ENCODE measurements at regions not wholly inside any gene's neighbourhood (a gene's known extent, or its start where the extent isn't known, plus 50 kb on each side); places are given as distances from the start of the nearest gene placed in this dataset.
A peak's percentile ranks its signal among the peaks of the same experiment; 100 is the strongest.
"Not testable (repeated sequence)": the region's sequence is repeated elsewhere in the genome, so short reads cannot be mapped to it uniquely, and the experiment has no call there.

DNA sequence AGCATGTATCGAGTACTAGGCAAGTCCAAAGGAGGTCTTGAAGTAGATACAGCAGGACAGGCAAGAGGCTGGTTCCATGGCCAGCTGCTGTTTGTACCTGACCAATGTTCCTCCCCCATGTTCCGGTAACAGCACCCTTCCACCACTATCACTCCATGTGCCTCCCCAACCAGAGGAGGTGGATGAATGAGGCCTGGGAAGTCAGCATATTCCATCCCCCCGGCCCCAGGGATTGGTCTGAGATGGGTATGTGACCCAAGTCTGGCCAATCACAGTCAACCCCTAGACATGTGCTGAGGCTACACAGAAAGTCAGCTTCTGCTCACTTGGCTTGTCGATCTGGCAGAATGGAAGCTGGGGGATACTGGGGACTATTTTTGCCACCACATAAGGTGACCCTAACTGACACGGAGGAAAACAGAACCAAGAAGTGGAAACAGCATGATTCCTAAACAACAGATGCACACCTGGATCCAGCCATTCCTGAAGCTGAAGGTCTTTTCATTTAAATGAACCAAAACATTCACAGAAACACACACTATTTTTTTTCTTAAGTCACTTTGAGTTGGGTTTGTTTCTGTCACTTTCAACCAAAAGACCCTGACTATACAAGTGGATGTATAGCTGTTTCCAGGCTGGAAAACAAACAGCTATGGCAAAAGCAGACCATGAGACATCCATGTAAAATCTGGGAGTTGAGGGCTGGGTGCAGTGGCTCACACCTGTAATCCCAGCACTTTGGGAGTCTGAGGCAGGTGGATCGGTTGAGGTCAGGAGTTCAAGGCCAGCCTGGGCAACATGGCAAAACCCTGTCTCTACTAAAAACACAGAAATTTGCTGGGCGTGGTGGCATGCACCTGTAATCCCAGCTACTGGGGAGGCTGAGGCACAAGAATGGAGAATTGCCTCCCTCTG lies 70.4 kb upstream of the PTPN1 start:
- TF ChIP-seq, protein P1, sequence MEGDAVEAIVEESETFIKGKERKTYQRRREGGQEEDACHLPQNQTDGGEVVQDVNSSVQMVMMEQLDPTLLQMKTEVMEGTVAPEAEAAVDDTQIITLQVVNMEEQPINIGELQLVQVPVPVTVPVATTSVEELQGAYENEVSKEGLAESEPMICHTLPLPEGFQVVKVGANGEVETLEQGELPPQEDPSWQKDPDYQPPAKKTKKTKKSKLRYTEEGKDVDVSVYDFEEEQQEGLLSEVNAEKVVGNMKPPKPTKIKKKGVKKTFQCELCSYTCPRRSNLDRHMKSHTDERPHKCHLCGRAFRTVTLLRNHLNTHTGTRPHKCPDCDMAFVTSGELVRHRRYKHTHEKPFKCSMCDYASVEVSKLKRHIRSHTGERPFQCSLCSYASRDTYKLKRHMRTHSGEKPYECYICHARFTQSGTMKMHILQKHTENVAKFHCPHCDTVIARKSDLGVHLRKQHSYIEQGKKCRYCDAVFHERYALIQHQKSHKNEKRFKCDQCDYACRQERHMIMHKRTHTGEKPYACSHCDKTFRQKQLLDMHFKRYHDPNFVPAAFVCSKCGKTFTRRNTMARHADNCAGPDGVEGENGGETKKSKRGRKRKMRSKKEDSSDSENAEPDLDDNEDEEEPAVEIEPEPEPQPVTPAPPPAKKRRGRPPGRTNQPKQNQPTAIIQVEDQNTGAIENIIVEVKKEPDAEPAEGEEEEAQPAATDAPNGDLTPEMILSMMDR (IDR thresholded peaks at IDR 0.05; ENCODE audit: low read depth, low read length) = no peak
- DNase-seq (ENCODE audit: low read depth in 2 of 2) = peak in 1 of 2 donors; percentile 48
- H3K4me3 ChIP-seq (replicated peaks in 1 of 2; ENCODE audit: low read depth in 2 of 2, low read length in 2 of 2) = no peak overlapping the region

DNA sequence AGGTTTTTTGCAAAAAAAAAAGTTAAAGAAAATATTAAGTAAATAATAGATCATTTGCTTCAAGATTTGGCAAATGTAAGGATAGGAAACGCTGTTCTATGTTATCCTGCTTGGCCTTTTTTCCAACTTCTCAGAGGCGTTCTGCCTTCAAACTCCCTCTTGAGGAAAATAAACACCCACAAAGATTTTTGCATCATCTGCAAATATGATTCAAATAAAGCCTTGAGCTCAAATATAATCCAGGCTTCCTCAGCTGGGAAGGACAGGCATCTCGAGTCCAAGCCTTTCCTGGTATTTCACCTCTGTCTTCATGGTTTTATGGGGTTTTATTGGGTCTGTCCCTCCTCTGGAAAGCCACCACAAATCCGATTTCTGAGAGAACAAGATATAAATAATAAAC lies 67.7 kb upstream of the PTPN1 start:
- TF ChIP-seq, protein P1 (IDR thresholded peaks at IDR 0.05; ENCODE audit: low read depth, low read length) = no peak

DNA sequence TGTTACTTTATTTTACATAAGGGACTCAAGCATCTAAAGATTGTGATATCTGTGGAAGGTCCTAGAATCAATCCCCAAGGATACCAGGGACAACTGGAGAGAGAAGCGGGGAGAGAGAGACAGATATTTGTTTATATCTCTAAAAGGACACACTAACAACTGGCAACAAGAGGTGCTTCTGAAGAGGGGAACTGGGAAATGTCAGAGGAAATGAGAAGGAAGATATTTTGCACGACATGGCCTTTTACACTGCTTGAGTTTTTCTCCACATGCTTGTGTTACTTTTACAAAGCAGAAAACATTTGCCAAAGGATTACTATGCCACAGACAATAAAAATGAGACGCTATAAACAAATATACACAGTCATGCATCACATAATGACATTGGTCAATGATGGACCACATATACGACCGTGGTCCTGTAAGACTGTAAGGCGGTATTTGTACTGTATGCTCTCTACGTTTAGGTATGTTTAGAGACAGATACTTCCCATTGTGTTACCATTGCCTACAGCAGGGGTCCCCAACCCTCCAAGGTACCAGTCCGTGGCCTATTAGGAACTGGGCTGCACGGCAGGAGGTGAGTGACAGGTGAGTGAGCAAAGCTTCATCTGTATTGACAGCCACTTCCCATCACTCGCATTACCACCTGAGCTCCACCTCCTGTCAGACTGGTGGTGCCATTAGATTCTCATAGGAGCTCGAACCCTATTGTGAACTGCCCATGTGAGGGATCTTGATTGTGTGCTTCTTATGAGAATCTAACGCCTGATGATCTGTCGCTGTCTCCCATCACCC lies 64.6 kb upstream of the PTPN1 start:
- TF ChIP-seq, protein P1 (IDR thresholded peaks at IDR 0.05; ENCODE audit: low read depth, low read length) = no peak

More for the DNA sequence above, 67.7 kb upstream of the PTPN1 start:
- H3K4me3 ChIP-seq (replicated peaks in 1 of 2; ENCODE audit: low read depth in 2 of 2, low read length in 2 of 2) = no peak overlapping the region
- DNase-seq (ENCODE audit: low read depth in 2 of 2) = no peak

DNA sequence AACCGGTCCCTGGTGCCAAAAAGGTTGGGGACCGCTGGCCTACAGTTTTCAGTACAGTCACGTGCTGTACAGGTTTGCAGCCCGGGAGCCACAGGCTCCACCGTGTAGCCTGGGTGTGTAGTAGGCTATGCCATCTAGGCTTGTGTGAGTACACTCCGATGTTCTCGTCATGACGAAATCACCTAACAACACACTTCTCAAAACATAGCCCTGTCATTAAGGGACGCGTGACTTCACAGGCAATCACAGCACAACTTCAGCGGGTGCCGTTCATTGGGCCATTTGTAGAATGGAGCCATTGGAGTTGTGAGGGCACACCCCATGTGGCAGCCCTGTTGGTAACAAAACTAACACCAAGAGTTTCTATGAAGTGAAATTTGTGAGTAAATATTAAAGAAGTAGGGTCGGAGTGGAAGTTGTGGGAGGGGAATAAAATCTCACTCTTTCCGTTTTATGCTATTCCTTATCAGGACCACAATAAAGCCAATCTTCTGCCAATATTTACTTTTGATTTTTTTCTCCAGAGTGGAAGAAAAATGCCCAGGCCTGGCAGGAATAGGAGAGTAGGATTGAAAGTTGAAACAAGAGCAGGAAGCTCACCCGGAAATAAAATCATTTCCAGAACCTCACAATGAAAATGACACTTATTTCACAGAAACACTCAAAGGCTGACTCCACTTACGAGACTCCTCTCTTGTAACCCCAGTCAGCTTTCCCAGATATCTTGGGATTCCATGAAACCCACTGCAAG lies 63.7 kb upstream of the PTPN1 start:
- H3K4me3 ChIP-seq (replicated peaks in 1 of 2; ENCODE audit: low read depth in 2 of 2, low read length in 2 of 2) = no peak overlapping the region
- DNase-seq (ENCODE audit: low read depth in 2 of 2) = no peak
- TF ChIP-seq, protein P1 (IDR thresholded peaks at IDR 0.05; ENCODE audit: low read depth, low read length) = no peak

More for the DNA sequence above, 64.6 kb upstream of the PTPN1 start:
- no peak overlapping the region for H3K4me3 ChIP-seq (replicated peaks in 1 of 2; ENCODE audit: low read depth in 2 of 2, low read length in 2 of 2)
- no peak for DNase-seq (ENCODE audit: low read depth in 2 of 2)

DNA sequence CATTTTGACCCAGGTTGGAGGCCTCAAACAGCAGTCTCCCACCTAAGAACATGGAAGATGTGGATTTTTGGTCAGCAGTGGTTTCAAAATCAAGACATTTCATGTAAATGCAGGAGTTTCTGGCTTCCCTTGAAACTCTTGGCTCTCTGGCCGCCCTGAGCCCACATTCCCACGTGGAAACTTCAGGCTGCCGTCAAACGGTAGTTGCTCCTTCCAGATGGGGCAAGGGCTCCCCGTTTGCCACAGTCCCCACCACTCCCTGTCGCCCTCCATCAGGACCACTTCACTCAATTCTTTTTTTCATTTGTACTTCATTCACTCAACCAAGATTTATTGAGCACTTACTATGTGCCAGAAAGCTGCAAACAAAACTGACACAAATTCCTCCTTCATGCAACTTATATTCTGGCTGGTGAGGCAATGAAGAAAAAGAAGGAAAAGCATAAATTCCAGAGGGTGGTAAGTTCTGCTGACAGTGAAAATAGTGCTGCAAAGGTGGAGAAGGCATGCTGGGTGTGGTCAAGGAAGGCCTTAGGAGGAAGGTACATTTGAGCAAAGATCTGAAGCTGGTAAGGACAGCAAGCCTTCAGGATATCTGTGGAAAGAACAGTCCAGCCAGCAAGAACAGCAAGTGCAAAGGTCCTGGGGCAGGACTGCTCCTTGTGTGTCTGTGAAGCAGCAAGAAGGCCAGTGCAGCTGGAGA lies 62.9 kb upstream of the PTPN1 start:
- TF ChIP-seq, protein P1 (IDR thresholded peaks at IDR 0.05; ENCODE audit: low read depth, low read length) = no peak
- no peak overlapping the region for H3K4me3 ChIP-seq (replicated peaks in 1 of 2; ENCODE audit: low read depth in 2 of 2, low read length in 2 of 2)
- DNase-seq (ENCODE audit: low read depth in 2 of 2) = no peak

DNA sequence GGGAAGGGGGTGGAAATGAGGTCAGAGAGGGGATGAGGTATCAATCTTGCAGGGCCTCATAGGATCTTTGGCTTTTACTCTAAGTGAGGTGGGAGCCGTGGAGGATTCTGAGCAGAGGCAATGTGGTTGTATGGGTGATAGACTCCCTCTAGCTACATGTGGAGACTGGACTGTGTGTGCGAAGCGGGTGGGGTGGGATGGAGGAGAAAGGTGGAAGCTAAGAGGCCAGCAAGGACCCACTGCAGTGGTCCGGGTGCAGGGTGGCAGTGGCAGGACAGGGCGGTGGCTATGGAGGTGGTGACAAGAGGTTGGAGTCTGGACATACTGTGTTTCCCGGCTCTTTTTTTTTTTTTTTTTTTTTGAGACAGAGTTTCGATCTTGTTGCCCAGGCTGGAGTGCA lies 62.4 kb upstream of the PTPN1 start:
- DNase-seq (ENCODE audit: low read depth in 2 of 2) = no peak
- TF ChIP-seq, protein P1 (IDR thresholded peaks at IDR 0.05; ENCODE audit: low read depth, low read length) = no peak
- H3K4me3 ChIP-seq (replicated peaks in 1 of 2; ENCODE audit: low read depth in 2 of 2, low read length in 2 of 2) = no peak overlapping the region

DNA sequence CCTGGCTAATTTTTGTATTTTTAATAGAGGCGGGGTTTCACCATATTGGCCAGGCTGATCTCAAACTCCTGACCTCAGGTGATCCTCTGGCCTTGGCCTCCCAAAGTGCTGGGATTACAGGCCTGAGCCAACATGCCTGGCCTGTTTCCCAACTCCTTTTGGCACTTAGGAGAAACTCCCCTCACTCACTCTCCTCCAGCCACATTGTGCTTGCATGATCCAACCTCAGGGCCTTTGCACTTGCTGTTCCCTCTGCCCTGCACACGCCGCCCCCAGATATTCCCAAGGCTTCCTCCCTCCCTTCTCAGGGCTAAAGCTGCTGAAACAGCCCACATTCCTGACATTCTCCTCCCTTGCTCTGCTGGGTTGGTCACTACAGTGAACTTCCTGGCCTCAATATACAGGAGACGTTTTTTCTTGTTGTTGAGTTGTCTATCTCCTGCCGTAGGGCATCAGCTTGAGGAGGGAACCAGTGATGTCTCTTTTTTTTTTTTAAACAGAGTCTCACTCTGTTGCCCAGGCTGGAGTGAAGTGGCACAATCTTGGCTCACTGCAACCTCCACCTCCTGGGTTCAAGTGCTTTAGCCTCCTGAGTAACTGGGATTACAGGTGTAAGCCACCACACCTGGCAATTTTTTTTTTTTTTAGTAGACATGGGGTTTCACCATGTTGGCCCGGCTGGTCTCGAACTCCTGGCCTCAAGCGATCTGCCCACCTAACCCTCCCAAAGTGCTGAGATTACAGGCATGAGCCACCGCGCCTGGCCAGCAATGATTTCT lies 61.4 kb upstream of the PTPN1 start:
- not testable (repeated sequence) for H3K4me3 ChIP-seq (replicated peaks in 1 of 2; ENCODE audit: low read depth in 2 of 2, low read length in 2 of 2)
- peak; percentile 74 to 75 for DNase-seq (ENCODE audit: low read depth in 2 of 2)

All from cardiac fibroblast (primary cell).